ENCODE measurements at regions not wholly inside any gene's neighbourhood (a gene's known extent, or its start where the extent isn't known, plus 50 kb on each side); places are given as distances from the start of the nearest gene placed in this dataset.

DNA sequence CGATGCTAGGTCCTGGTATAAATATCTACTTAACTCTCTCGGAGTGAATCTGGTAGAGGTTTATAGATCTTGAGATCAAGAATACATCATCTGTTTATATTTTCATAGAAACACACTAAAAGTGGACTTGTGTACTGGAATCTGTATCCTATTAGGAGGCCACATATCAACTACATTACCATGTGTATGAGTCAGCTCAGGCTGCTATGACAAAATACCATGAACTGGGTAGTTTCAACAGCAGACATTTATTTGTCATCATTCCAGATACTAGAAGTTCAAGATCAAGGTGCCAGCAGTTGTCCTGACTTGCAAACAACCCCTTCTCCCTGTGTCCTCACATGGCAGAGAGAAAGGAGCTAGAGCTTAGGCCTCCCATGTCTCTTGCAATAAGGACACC, 113.9 kb upstream of the PFKP start:
- no peaks in the 10 kb centered on the region for H3K36me3 ChIP-seq
- no peaks in the 10 kb centered on the region for H3K9me3 ChIP-seq
- intact Hi-C loops (cut with DNase I): no loop called here
- no peaks in the 10 kb centered on the region for H3K4me1 ChIP-seq
- 79 to 81% methylated on average over 2 of the region's 2 CpGs for WGBS, 2 donors
- DNase-seq: no peak
- no peak overlapping the region for H3K27ac ChIP-seq
- H3K4me3 ChIP-seq: no peak overlapping the region
- H3K27me3 ChIP-seq: no peaks in the 10 kb centered on the region
- TF ChIP-seq, protein P1, sequence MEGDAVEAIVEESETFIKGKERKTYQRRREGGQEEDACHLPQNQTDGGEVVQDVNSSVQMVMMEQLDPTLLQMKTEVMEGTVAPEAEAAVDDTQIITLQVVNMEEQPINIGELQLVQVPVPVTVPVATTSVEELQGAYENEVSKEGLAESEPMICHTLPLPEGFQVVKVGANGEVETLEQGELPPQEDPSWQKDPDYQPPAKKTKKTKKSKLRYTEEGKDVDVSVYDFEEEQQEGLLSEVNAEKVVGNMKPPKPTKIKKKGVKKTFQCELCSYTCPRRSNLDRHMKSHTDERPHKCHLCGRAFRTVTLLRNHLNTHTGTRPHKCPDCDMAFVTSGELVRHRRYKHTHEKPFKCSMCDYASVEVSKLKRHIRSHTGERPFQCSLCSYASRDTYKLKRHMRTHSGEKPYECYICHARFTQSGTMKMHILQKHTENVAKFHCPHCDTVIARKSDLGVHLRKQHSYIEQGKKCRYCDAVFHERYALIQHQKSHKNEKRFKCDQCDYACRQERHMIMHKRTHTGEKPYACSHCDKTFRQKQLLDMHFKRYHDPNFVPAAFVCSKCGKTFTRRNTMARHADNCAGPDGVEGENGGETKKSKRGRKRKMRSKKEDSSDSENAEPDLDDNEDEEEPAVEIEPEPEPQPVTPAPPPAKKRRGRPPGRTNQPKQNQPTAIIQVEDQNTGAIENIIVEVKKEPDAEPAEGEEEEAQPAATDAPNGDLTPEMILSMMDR (IDR thresholded peaks at IDR 0.05): no peak
- no peak for TF ChIP-seq POLR2A (IDR thresholded peaks at IDR 0.05)
- TF ChIP-seq POLR2AphosphoS5 (IDR thresholded peaks at IDR 0.05): no peak
- no peak for TF ChIP-seq EP300 (IDR thresholded peaks at IDR 0.05)

DNA sequence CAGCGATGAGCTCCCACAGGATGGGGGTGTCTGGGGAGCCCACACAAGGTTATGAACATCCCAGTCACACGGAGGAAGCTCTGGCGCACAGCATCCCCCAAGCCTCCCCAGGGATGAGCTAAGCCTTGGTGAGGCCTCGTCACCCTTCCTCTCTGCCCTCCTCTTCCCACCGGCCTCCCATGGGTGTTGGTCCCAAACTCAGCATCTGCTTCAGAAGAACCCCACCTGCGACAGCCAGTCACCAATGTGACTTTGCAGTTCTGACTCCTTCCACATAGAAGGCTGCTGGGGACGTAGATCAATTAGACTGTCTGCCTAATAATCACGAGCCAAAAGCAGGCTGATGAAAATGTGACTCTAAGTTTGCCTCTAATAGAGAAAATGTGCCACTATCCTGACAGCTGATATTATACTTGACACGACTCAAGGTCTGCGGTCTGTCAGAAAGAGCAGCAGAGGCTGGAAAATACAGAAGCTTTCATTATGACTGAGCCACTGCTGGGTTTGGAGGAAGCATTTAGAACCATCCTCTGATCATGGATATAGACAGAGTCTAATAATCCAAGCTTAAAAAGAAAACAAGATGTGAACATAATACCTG, 116.0 kb upstream of the PFKP start:
- Histone ChIP-seq H3K36me3 (no peaks in the 10 kb centered on the region), H3K4me1 (no peaks in the 10 kb centered on the region), H3K4me3 (no peak overlapping the region), H3K9me3 (no peaks in the 10 kb centered on the region), H3K27ac (no peak overlapping the region), H3K27me3 (no peaks in the 10 kb centered on the region)
- intact Hi-C loops (cut with DNase I): no loop called here
- TF ChIP-seq, protein P1 (IDR thresholded peaks at IDR 0.05): no peak
- no peak for TF ChIP-seq POLR2AphosphoS5 (IDR thresholded peaks at IDR 0.05)
- TF ChIP-seq EP300 (IDR thresholded peaks at IDR 0.05): no peak
- no peak for TF ChIP-seq POLR2A (IDR thresholded peaks at IDR 0.05)
- DNase-seq: no peak
- WGBS, 2 donors: 79 to 85% methylated on average over 10 of the region's 10 CpGs

DNA sequence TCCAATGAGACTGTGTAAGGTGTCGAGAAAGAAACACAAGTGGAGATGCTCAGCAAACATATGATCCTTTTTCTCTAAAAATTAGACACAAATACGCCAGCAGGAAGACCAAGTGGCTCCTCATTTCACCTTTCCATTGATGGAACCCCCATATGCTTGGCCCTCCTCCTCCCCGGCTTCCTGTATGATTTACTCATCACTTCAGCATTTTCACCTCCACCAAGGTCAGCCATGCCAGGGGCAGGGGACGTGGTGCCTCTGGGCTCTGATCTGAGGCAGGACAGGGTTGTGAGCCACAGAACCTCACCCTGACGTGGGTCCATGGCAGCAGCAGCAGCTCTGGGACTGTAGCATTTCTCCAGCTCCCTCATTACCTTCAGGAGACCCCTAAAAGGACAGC, 116.8 kb upstream of the PFKP start:
- 65 to 78% methylated on average over 5 of the region's 5 CpGs for WGBS, 2 donors
- Histone ChIP-seq H3K27ac (no peak overlapping the region), H3K36me3 (no peaks in the 10 kb centered on the region), H3K9me3 (no peaks in the 10 kb centered on the region), H3K27me3 (no peaks in the 10 kb centered on the region), H3K4me3 (no peak overlapping the region), H3K4me1 (no peaks in the 10 kb centered on the region)
- DNase-seq: no peak
- TF ChIP-seq POLR2A (IDR thresholded peaks at IDR 0.05): no peak
- TF ChIP-seq, protein P1 (IDR thresholded peaks at IDR 0.05): no peak
- TF ChIP-seq EP300 (IDR thresholded peaks at IDR 0.05): no peak
- TF ChIP-seq POLR2AphosphoS5 (IDR thresholded peaks at IDR 0.05): no peak
- intact Hi-C loops (cut with DNase I): no loop called here

DNA sequence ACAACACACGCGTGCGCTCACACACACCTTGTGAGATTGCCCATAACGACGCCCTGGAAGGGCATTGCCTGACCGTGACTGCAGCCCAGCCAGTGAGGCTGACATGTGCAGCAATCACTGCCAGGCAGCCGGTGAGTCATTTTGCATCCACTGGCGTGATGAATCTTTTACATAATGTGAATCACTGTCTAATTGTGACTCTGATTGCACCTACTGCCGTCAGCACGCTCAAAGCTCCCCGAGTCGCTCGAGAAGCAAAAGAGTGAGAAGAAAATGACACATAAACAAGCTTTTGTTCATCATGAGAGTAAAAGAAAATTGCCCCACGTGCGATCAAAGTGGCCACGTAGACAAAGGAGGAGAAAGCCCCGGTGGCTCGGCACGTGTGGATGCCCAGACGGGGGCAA, 117.4 kb upstream of the PFKP start:
- H3K4me3 ChIP-seq: no peak overlapping the region
- no peak overlapping the region for H3K27ac ChIP-seq
- no peaks in the 10 kb centered on the region for H3K4me1 ChIP-seq
- DNase-seq: no peak
- 73 to 80% methylated on average over 20 of the region's 20 CpGs for WGBS, 2 donors
- no peaks in the 10 kb centered on the region for H3K9me3 ChIP-seq
- no peaks in the 10 kb centered on the region for H3K27me3 ChIP-seq
- intact Hi-C loops (cut with DNase I): no loop called here
- TF ChIP-seq POLR2AphosphoS5 (IDR thresholded peaks at IDR 0.05) (no peak), EP300 (IDR thresholded peaks at IDR 0.05) (no peak), POLR2A (IDR thresholded peaks at IDR 0.05) (no peak)
- TF ChIP-seq, protein P1 (IDR thresholded peaks at IDR 0.05): no peak
- H3K36me3 ChIP-seq: no peaks in the 10 kb centered on the region

All from sigmoid colon (tissue), 6 donors.